Ishikawa (cell line): ENCODE measurements at regions not wholly inside any gene's neighbourhood (a gene's known extent, or its start where the extent isn't known, plus 50 kb on each side); places are given as distances from the start of the nearest gene placed in this dataset.

Source experiments
- CEBPB ChIP-seq: IDR thresholded peaks from 2 replicates; pipeline ENCODE4 v1.6.1; 2012
- CREB1 ChIP-seq: IDR thresholded peaks from 2 replicates; pipeline ENCODE4 v1.6.1; 2012; ENCODE audit warnings: low read depth
- EGR1 ChIP-seq: IDR thresholded peaks from 2 replicates; pipeline ENCODE4 v1.6.1; 2012
- EP300 ChIP-seq: IDR thresholded peaks from 2 replicates; pipeline ENCODE4 v1.6.1; 2012; ENCODE audit warnings: borderline replicate concordance
- FOXM1 ChIP-seq: IDR thresholded peaks from 2 replicates; pipeline ENCODE4 v1.6.1; 2012; ENCODE audit warnings: low read depth, borderline replicate concordance
- MAX ChIP-seq: IDR thresholded peaks from 2 replicates; pipeline ENCODE4 v1.6.1; 2012
- NFIC ChIP-seq: IDR thresholded peaks from 2 replicates; pipeline ENCODE4 v1.6.1; 2012
- RAD21 ChIP-seq: IDR thresholded peaks from 2 replicates; pipeline ENCODE4 v1.6.1; 2012; ENCODE audit warnings: low read depth
- REST ChIP-seq: IDR thresholded peaks from 2 replicates; pipeline ENCODE4 v1.6.1; 2012; ENCODE audit warnings: low read depth, mild to moderate bottlenecking
- TAF1 ChIP-seq: IDR thresholded peaks from 2 replicates; pipeline ENCODE4 v1.6.1; 2012; ENCODE audit warnings: low read depth, mild to moderate bottlenecking
- TCF12 ChIP-seq: IDR thresholded peaks from 2 replicates; pipeline ENCODE4 v1.6.1; 2012; ENCODE audit warnings: low read depth
- TEAD4 ChIP-seq: IDR thresholded peaks from 2 replicates; pipeline ENCODE4 v1.6.1; 2012
- USF1 ChIP-seq: IDR thresholded peaks from 2 replicates; pipeline ENCODE4 v1.6.1; 2012
- YY1 ChIP-seq: IDR thresholded peaks from 2 replicates; pipeline ENCODE4 v1.6.1; 2012; ENCODE audit warnings: low read depth
- ZBTB7A ChIP-seq: IDR thresholded peaks from 2 replicates; pipeline ENCODE4 v1.6.1; 2012; ENCODE audit warnings: low read depth

DNA sequence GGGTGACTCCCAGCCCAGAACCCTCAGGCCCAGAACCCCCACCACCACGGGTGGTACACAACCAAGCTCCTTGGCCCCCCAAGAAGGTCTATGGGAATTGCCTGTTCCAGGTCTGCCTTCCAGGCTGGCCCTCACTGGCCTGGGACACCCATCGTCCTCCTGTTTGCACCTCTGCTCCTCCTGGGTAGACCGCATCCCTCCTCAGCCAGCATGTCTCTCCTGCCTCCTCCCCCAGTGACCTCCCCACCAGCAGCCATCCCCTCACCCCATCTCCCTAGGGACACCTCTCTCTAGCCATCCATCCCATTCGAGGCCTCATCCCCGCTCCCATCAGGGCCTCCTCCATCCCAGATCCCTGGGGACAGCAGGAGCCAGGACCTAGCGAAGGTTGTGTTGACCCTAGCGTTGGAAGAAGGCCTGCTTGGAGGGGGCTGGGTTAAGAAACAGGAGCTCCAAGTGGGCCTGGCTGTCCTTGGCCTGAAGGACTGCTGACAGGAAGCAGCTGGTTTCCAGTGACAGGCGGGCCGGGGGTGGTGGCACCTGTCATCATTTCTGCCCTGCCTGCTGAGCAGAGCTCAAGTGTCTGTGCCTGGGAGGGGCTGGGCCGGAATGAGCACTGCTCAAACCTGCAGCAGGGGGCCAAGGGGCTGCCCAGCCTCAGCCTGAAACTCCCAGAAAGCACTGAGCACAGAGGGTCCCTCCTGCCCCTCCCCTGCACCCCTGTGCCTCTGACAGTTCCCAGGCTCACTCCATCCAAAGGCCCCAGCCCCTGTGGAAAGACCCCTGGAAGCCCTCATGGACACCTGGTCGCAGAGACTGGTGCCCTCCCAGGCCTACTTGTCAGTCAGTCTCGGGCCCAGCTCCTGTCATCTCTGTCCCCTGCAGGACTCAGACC, 96.0 kb upstream of the OTOS start:
- 0 out of 2 replicates have a peak, but pooled peaks have one; percentile 27 for TF ChIP-seq EP300
- TF ChIP-seq FOXM1 = no peak
- no peak for TF ChIP-seq EGR1
- TF ChIP-seq TCF12 = peak; percentile 49; the same call in 1 of the 2 replicates
- peak; percentile 65; the same call in 1 of the 2 replicates for TF ChIP-seq ZBTB7A

- TF ChIP-seq EP300 (peak; percentile 26; the same call in 1 of the 2 replicates), CEBPB (no peak), NFIC (peak; percentile 74), MAX (no peak; the same call in 1 of the 2 replicates), TEAD4 (peak; percentile 23; the same call in 1 of the 2 replicates), CREB1 (no peak), TAF1 (no peak), FOXM1 (no peak), ZBTB7A (no peak)
Observed at GRCh38 chr2:240237609-240238174, 97.2 kb upstream of the OTOS start.

DNA sequence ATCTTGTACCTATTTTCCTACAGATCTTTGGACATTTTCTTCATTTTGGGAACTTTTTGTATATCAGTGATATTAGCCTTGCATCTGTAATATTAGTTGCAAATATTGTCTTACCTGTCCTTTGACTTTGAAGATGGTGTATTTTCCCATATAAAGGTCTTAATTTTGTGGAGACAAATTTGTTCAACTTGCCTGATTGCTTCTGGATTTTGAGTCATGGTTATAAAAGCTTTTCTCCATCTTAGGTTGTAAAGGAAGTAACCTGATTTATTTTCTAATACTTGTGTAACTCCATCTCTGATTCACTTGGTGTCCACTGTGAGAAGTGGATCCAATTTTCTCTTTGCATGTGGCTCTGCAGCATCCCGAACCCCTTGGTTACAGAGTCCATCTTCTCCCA, 97.7 kb upstream of the OTOS start:
- TF ChIP-seq REST = no peak
- TF ChIP-seq FOXM1 = no peak
- no peak for TF ChIP-seq EP300
- TF ChIP-seq ZBTB7A = no peak
- no peak for TF ChIP-seq CREB1
- TF ChIP-seq USF1 = no peak
- no peak for TF ChIP-seq TEAD4
- no peak for TF ChIP-seq MAX
- TF ChIP-seq NFIC = no peak
- no peak for TF ChIP-seq TAF1

- TF ChIP-seq FOXM1 (no peak), MAX (no peak), RAD21 (no peak), TAF1 (no peak), EGR1 (no peak), TCF12 (no peak), CEBPB (no peak), CREB1 (no peak)
Observed at GRCh38 chr2:240238786-240239185, 98.3 kb upstream of the OTOS start.

DNA sequence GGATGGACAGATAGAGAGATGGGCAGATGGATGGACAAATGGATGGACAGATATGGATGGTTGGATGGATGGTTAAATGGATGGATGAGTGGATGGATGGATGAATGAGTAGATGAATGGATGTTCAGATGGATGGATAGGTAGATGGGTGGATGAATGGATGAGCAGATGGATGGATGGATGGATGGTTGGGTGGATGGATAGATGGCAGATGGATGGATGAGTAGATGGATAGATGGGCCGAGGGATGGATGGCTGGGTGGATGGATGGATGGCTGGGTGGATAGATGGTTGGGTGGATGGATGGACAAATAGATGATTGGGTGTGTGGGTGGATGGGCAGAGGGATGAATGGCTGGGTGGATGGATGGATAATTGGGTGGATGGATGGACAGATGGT, 98.9 kb upstream of the OTOS start:
- no peak for TF ChIP-seq TCF12
- no peak for TF ChIP-seq NFIC
- TF ChIP-seq RAD21 = no peak
- no peak for TF ChIP-seq EP300
- no peak for TF ChIP-seq USF1
- no peak for TF ChIP-seq EGR1

DNA sequence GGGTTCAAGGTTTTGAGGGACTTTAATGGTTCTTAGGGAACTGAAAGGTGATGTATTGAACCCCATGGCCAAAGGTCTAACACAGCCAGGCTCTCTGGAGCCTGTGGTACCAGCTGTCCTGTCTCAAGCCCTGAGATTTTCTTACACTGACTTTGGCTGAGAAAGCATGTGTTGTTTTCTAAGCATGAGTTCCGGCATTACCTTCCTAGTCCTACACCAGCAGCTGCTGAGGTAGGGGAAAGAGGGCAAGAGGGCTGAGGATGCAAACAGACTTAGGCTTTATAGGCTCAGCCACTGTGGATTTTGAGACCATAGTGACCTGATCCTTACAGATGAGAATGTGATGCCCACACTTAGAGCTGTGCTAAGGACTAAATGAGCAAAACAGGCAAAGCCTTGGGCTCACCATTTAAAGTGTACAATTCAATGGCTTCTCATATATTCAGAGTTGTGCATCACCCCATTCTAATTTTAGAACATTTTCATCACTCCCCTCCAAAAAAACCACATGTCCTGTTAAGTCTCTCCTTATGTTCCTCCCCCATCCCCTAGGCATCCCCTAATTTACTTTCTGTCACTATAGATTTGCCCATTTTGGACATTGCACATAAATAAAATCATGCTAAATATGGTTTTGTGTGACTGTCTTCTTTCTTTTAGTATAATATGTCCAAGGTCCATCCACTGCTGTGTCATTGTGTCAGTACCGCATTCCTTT, 99.7 kb upstream of the OTOS start:
- TF ChIP-seq TCF12 (no peak), FOXM1 (no peak), TAF1 (no peak), CEBPB (no peak), ZBTB7A (no peak), TEAD4 (no peak)

- TF ChIP-seq ZBTB7A = no peak
- no peak for TF ChIP-seq FOXM1
- no peak for TF ChIP-seq USF1
- TF ChIP-seq CEBPB = no peak
- TF ChIP-seq MAX = no peak
- no peak for TF ChIP-seq TEAD4
- no peak for TF ChIP-seq TAF1
- no peak for TF ChIP-seq YY1
Observed at GRCh38 chr2:240240781-240241180, 100.3 kb upstream of the OTOS start.
